ENCODE measurements at regions not wholly inside any gene's neighbourhood (a gene's known extent, or its start where the extent isn't known, plus 50 kb on each side); places are given as distances from the start of the nearest gene placed in this dataset.

DNA sequence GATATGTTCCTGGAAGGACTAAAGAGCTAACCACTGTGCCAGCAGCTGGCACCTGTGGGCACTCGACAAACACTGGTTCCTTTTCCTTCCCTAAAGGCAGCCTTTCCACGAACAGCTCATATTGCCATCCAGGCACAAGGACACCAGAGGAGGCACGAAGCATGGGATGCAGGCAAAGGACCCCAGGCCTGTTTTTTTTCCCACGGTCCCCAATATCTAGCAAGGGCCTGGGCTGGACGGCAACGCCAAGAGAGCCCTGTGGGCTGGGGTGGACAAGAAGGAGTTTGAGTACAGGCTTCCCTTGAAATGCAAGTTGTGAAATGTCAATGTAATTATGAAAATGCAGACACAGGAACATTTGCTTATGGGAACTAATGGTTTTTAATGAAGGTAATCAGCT, 135.9 kb downstream of the CYP26B1 start:
- TF ChIP-seq POLR2A (IDR thresholded peaks at IDR 0.05; ENCODE audit: low read length) (no peak), GATA1 (IDR thresholded peaks at IDR 0.05; ENCODE audit: low read depth, low read length) (no peak)
